HepG2 (cell line): ENCODE measurements at regions not wholly inside any gene's neighbourhood (a gene's known extent, or its start where the extent isn't known, plus 50 kb on each side); places are given as distances from the start of the nearest gene placed in this dataset.

Source experiments
- ATAC-seq: fragments of 200-7000 bp; cut with Tn5 transposase; 3 replicates; pipeline ENCODE4 v1.9.1; 2020; ENCODE audit warnings: mild to moderate bottlenecking, moderate library complexity
- BruUV-seq: library from RNA; stranded (reverse); fragments of 400-500 nt; replicated peaks from 2 replicates; lab custom pipeline; 2021; lab: Mats Ljungman, UMichigan
- CTCF ChIA-PET: fragments of 300-600 bp; formaldehyde crosslinking; extraction: SDS; loops from one replicate; lab custom pipeline; 2021; ENCODE audit warnings: low total read pairs, inconsistent platforms, low intra/inter-chr PET ratio; lab: Yijun Ruan, JAX
- POLR2A ChIA-PET: fragments of 350-600 bp; sonication (Branson Sonifier 250); formaldehyde crosslinking; loops from one replicate; lab custom pipeline; 2020; ENCODE audit warnings: antibody characterized with exemption, inconsistent platforms; lab: Yijun Ruan, JAX
- DNase-seq: peaks from one replicate; pipeline ENCODE4 v3.0.0-alpha.2; 2015; ENCODE audit warnings: low spot score
- FAIRE-seq: peaks from 3 replicates; lab custom pipeline; 2011; peaks lifted over from hg19 to GRCh38; lab: Jason Lieb, UNC
- H2AFZ ChIP-seq: one replicate; pipeline ENCODE4 v1.6.1; 2011; ENCODE audit warnings: low read length, inconsistent platforms
- H3K27ac ChIP-seq: fragments of 300-600 bp; 3 replicates; pipeline ENCODE4 v1.8.0; 2011; ENCODE audit warnings: mixed run types, mild to moderate bottlenecking, mixed read lengths, low read length, inconsistent platforms; ENCODE audit not compliant: insufficient read depth; ENCODE audit errors: extremely low read length
- H3K27me3 ChIP-seq, 2 experiments: fragments of 200-600 bp in 1 of 2; 2 replicates in 1 of 2; 3 replicates in 1 of 2; pipeline versions ENCODE4 v1.6.0 to v1.8.0; 2011; ENCODE audit warnings: low read length in 2 of 2, mild to moderate bottlenecking in 2 of 2, moderate library complexity in 2 of 2, inconsistent platforms in 1 of 2; ENCODE audit not compliant: insufficient read depth in 2 of 2, control insufficient read depth in 1 of 2
- H3K36me3 ChIP-seq, 2 experiments: fragments of 200-600 bp in 1 of 2; replicated peaks in 1 of 2; 2 replicates in 1 of 2; 3 replicates in 1 of 2; pipeline versions ENCODE4 v1.5.1 to v1.8.0; 2011; ENCODE audit warnings: low read length in 2 of 2, inconsistent platforms in 1 of 2; ENCODE audit not compliant: insufficient read depth in 2 of 2, control insufficient read depth in 1 of 2
- H3K4me1 ChIP-seq: 2 replicates; pipeline ENCODE4 v1.5.1; 2012; ENCODE audit warnings: low read length, inconsistent platforms; ENCODE audit not compliant: insufficient read depth
- H3K4me2 ChIP-seq: 2 replicates; pipeline ENCODE4 v1.6.0; 2011; ENCODE audit warnings: low read depth, low read length, inconsistent platforms
- H3K4me3 ChIP-seq, 3 experiments: fragments of 200-600 bp in 1 of 3; sonication (generic), shearing (Covaris generic) in 1 of 3; replicated peaks in 1 of 3; 2 replicates each; pipeline ENCODE4 v1.5.1; 2011 to 2016; ENCODE audit warnings: low read length in 3 of 3, inconsistent platforms in 2 of 3, low read depth in 2 of 3, mild to moderate bottlenecking in 2 of 3, control low read depth in 1 of 3, mixed read lengths in 1 of 3; ENCODE audit not compliant: insufficient read depth in 1 of 3
- H3K79me2 ChIP-seq: one replicate; pipeline ENCODE4 v1.6.1; 2011; ENCODE audit warnings: low read length, inconsistent platforms; ENCODE audit not compliant: insufficient read depth
- H3K9ac ChIP-seq: 2 replicates; pipeline ENCODE4 v1.6.0; 2011; ENCODE audit warnings: mild to moderate bottlenecking, low read depth, low read length, inconsistent platforms; ENCODE audit not compliant: insufficient read depth
- H3K9me3 ChIP-seq: 2 replicates; pipeline ENCODE4 v1.5.1; 2012; ENCODE audit warnings: mild to moderate bottlenecking, low read length
- H4K20me1 ChIP-seq: 2 replicates; pipeline ENCODE4 v1.6.0; 2011; ENCODE audit warnings: inconsistent platforms, mild to moderate bottlenecking, low read length, moderate library complexity; ENCODE audit not compliant: insufficient read depth
- ARNTL ChIP-seq: sonication (generic); formaldehyde crosslinking; IDR thresholded peaks from 2 replicates; pipeline ENCODE4 v1.4.0; 2020; ENCODE audit warnings: mild to moderate bottlenecking, missing genetic modification reagents
- DPF2 ChIP-seq: sonication (generic); formaldehyde crosslinking; IDR thresholded peaks from 2 replicates; pipeline ENCODE4 v1.4.0; 2020; ENCODE audit warnings: mild to moderate bottlenecking, low read depth, missing genetic modification reagents, borderline replicate concordance
- EHMT2 ChIP-seq: fragments of 200-600 bp; sonication (generic); IDR thresholded peaks from 2 replicates; pipeline ENCODE4 v1.7.0; 2017; ENCODE audit warnings: antibody characterized with exemption, low read depth, low read length, borderline replicate concordance
- HNRNPK ChIP-seq: fragments of 200-400 bp; formaldehyde crosslinking; IDR thresholded peaks from 2 replicates; pipeline ENCODE4 v1.6.1; 2018; ENCODE audit warnings: low read length, low read depth, moderate library complexity, mild to moderate bottlenecking; ENCODE audit not compliant: poor library complexity, severe bottlenecking
- KLF15 ChIP-seq: sonication (generic); formaldehyde crosslinking; IDR thresholded peaks from 2 replicates; pipeline ENCODE4 v1.8.1; 2023; ENCODE audit warnings: borderline replicate concordance, mild to moderate bottlenecking, inconsistent platforms, missing genetic modification reagents, mixed read lengths
- MLLT10 ChIP-seq: sonication (generic); formaldehyde crosslinking; IDR thresholded peaks from 2 replicates; pipeline ENCODE4 v1.4.0; 2020; ENCODE audit warnings: missing genetic modification reagents
- RXRB ChIP-seq: IDR thresholded peaks from 2 replicates; pipeline ENCODE4 v1.6.1; 2016; ENCODE audit warnings: borderline replicate concordance, missing genetic modification reagents, missing compliant biosample characterization
- SP140L ChIP-seq: sonication (generic); formaldehyde crosslinking; IDR thresholded peaks from 2 replicates; pipeline ENCODE4 v1.4.0; 2020; ENCODE audit warnings: missing genetic modification reagents, borderline replicate concordance
- XRCC5 ChIP-seq: fragments of 200-400 bp; formaldehyde crosslinking; optimal IDR thresholded peaks from 2 replicates; pipeline ENCODE3; 2017; ENCODE audit warnings: mild to moderate bottlenecking, low read length
- ZNF546 ChIP-seq: sonication (generic); formaldehyde crosslinking; conservative IDR thresholded peaks from 2 replicates; pipeline ENCODE4 v1.8.1; 2023; ENCODE audit warnings: mild to moderate bottlenecking, missing genetic modification reagents
- ZNF567 ChIP-seq: sonication (generic); formaldehyde crosslinking; IDR thresholded peaks from 2 replicates; pipeline ENCODE4 v1.8.1; 2023; ENCODE audit warnings: mild to moderate bottlenecking, missing genetic modification reagents, borderline replicate concordance
- ZNF652 ChIP-seq: IDR thresholded peaks from 2 replicates; pipeline ENCODE4 v1.6.1; 2016; ENCODE audit warnings: low read depth, borderline replicate concordance
- ZNF672 ChIP-seq: sonication (generic); formaldehyde crosslinking; IDR thresholded peaks from 2 replicates; pipeline ENCODE4 v1.8.1; 2022; ENCODE audit warnings: missing genetic modification reagents
- ZNF703 ChIP-seq: sonication (generic); formaldehyde crosslinking; IDR thresholded peaks from 2 replicates; pipeline ENCODE4 v1.5.1; 2020; ENCODE audit warnings: missing genetic modification reagents, mild to moderate bottlenecking, moderate library complexity, borderline replicate concordance
- WGBS: methylation state at CpG from one replicate; pipeline ENCODE4 v1.1.6; 2017; ENCODE audit warnings: low lambda C conversion rate; 5-methylcytosine and 5-hydroxymethylcytosine counted together
- in situ Hi-C: cut with HindIII; loops from 2 replicates; pipeline ENCODE4 v1.10.0; 2017; ENCODE audit warnings: low pct_unique_long_range_greater_than_20kb; ENCODE audit not compliant: extremely low pct_ligation_motif_present
- intact Hi-C: fragments of 100-400 bp; cut with micrococcal nuclease; formaldehyde crosslinking; loops from one replicate; pipeline ENCODE4 v1.10.0; 2022; ENCODE audit not compliant: unreplicated experiment
- TF ChIP-seq, protein P1 (sequence below): sonication (generic); formaldehyde crosslinking; IDR thresholded peaks from 2 replicates; pipeline ENCODE4 v1.4.0; 2020; ENCODE audit warnings: missing genetic modification reagents
- TF ChIP-seq, protein P2 (sequence below): sonication (generic); formaldehyde crosslinking; IDR thresholded peaks from 2 replicates; pipeline ENCODE4 v1.4.0; 2020; ENCODE audit warnings: missing genetic modification reagents

DNA sequence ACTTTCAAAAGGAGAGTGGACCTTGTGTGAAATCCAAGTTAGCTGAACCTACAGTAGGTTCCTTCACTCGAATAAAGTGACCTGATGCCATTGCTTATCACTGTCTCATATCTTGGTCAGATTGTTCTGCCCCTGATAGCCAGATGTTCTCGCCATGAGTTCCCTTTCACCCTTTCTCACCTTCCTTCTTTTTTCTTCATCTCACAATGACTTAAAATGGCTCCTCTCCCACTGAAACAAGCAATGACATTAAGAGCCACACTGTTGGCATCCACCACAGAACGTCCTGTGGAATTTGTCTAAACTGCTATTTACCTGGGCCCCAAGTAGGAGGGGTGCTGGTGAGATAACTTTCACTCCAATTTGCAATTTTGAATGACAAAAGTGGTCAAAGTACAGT is 227.6 kb upstream of the PPP1R2C start:
- CTCF ChIA-PET = no interaction called here
- no peaks in the 10 kb centered on the region for H4K20me1 ChIP-seq
- no peak for TF ChIP-seq ZNF672 (CRISPR knock-in tag)
- TF ChIP-seq ARNTL (CRISPR knock-in tag) = no peak
- TF ChIP-seq RXRB (CRISPR knock-in tag) = no peak
- TF ChIP-seq MLLT10 (CRISPR knock-in tag) = no peak
- TF ChIP-seq, protein P1, sequence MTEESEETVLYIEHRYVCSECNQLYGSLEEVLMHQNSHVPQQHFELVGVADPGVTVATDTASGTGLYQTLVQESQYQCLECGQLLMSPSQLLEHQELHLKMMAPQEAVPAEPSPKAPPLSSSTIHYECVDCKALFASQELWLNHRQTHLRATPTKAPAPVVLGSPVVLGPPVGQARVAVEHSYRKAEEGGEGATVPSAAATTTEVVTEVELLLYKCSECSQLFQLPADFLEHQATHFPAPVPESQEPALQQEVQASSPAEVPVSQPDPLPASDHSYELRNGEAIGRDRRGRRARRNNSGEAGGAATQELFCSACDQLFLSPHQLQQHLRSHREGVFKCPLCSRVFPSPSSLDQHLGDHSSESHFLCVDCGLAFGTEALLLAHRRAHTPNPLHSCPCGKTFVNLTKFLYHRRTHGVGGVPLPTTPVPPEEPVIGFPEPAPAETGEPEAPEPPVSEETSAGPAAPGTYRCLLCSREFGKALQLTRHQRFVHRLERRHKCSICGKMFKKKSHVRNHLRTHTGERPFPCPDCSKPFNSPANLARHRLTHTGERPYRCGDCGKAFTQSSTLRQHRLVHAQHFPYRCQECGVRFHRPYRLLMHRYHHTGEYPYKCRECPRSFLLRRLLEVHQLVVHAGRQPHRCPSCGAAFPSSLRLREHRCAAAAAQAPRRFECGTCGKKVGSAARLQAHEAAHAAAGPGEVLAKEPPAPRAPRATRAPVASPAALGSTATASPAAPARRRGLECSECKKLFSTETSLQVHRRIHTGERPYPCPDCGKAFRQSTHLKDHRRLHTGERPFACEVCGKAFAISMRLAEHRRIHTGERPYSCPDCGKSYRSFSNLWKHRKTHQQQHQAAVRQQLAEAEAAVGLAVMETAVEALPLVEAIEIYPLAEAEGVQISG (CRISPR knock-in tag) = no peak
- TF ChIP-seq ZNF703 (CRISPR knock-in tag) = no peak
- TF ChIP-seq SP140L (CRISPR knock-in tag) = no peak
- TF ChIP-seq ZNF567 (CRISPR knock-in tag) = no peak
- no peak for TF ChIP-seq EHMT2
- no peak for TF ChIP-seq KLF15
- TF ChIP-seq HNRNPK = no peak
- no peak for TF ChIP-seq ZNF546 (CRISPR knock-in tag)
- no peak for TF ChIP-seq ZNF652 (CRISPR knock-in tag)
- no peak for TF ChIP-seq XRCC5
- TF ChIP-seq, protein P2, sequence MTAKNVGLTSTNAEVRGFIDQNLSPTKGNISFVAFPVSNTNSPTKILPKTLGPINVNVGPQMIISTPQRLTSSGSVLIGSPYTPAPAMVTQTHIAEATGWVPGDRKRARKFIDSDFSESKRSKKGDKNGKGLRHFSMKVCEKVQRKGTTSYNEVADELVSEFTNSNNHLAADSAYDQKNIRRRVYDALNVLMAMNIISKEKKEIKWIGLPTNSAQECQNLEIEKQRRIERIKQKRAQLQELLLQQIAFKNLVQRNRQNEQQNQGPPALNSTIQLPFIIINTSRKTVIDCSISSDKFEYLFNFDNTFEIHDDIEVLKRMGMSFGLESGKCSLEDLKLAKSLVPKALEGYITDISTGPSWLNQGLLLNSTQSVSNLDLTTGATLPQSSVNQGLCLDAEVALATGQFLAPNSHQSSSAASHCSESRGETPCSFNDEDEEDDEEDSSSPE (CRISPR knock-in tag) = no peak
- no peak for TF ChIP-seq DPF2 (CRISPR knock-in tag)
- H3K4me1 ChIP-seq = no peaks in the 10 kb centered on the region
- no peaks in the 10 kb centered on the region for H3K36me3 ChIP-seq
- in situ Hi-C loops (no loop called here), intact Hi-C loops (no loop called here)
- H3K4me2 ChIP-seq = no peak overlapping the region
- H3K4me3 ChIP-seq = no peak overlapping the region
- no peak overlapping the region for H2AFZ ChIP-seq
- BruUV-seq = no TSS peak
- H3K9me3 ChIP-seq = no peaks in the 10 kb centered on the region
- ATAC-seq = no peak
- DNase-seq = no peak
- H3K27ac ChIP-seq = no peak overlapping the region
- no peak overlapping the region for H3K9ac ChIP-seq
- WGBS = 34% methylated on average over 3 of the region's 3 CpGs
- H3K27me3 ChIP-seq = no peaks in the 10 kb centered on the region
- FAIRE-seq = no peak
- POLR2A ChIA-PET = no interaction called here
- H3K79me2 ChIP-seq = no peaks in the 10 kb centered on the region
